DND-41 (cell line): ENCODE measurements at regions not wholly inside any gene's neighbourhood (a gene's known extent, or its start where the extent isn't known, plus 50 kb on each side); places are given as distances from the start of the nearest gene placed in this dataset.

Experiments used
- EZH2 ChIP-seq: IDR thresholded peaks from 3 replicates; pipeline ENCODE4 v1.6.1; 2012; ENCODE audit warnings: borderline replicate concordance, low read depth, mild to moderate bottlenecking, moderate library complexity, low read length, inconsistent platforms; ENCODE audit not compliant: severe bottlenecking
- TF ChIP-seq, protein P1 (sequence below): IDR thresholded peaks from 2 replicates; pipeline ENCODE4 v1.5.1; 2012; ENCODE audit warnings: borderline replicate concordance, low read length, moderate library complexity, mild to moderate bottlenecking; ENCODE audit not compliant: poor library complexity, severe bottlenecking; ENCODE audit errors: extremely low read depth

DNA sequence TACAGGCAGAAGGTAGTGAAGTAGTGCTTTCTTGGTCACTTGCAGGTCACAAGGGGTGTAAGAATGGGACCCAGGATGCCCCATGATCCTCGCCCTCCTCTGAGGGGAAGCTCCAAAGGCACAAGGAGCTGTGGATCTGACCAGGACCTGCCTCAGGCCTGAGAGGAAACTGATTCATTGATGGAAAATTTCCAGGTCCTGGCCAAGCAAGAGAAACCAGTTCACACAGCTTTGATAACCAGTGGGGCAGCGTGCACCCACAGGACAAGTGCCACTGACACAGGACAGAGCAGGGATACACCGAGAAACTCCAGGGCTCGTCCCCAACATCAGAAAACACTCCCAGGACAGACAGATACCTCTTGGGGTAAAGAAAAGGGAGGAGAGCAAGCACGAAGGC, 177.1 kb downstream of the RBM26 start:
- TF ChIP-seq, protein P1, sequence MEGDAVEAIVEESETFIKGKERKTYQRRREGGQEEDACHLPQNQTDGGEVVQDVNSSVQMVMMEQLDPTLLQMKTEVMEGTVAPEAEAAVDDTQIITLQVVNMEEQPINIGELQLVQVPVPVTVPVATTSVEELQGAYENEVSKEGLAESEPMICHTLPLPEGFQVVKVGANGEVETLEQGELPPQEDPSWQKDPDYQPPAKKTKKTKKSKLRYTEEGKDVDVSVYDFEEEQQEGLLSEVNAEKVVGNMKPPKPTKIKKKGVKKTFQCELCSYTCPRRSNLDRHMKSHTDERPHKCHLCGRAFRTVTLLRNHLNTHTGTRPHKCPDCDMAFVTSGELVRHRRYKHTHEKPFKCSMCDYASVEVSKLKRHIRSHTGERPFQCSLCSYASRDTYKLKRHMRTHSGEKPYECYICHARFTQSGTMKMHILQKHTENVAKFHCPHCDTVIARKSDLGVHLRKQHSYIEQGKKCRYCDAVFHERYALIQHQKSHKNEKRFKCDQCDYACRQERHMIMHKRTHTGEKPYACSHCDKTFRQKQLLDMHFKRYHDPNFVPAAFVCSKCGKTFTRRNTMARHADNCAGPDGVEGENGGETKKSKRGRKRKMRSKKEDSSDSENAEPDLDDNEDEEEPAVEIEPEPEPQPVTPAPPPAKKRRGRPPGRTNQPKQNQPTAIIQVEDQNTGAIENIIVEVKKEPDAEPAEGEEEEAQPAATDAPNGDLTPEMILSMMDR = no peak
- no peak for TF ChIP-seq EZH2
